Uterus (tissue), 2 donors: ENCODE measurements at regions not wholly inside any gene's neighbourhood (a gene's known extent, or its start where the extent isn't known, plus 50 kb on each side); places are given as distances from the start of the nearest gene placed in this dataset.

Experiments
- POLR2A ChIP-seq, 2 donors: fragments of 450-650 bp; IDR thresholded peaks; one replicate each; pipeline ENCODE4 v1.6.1; 2016; ENCODE audit warnings: antibody characterized with exemption in 2 of 2, mild to moderate bottlenecking in 1 of 2, moderate library complexity in 1 of 2
- TF ChIP-seq, protein P1 (sequence below), 4 experiments: fragments of 200-600 bp in 2 of 4; fragments of 450-650 bp in 2 of 4; sonication (generic) in 2 of 4; IDR thresholded peaks; one replicate each; pipeline ENCODE4 v1.5.1; 2016 to 2019; ENCODE audit warnings: antibody characterized with exemption in 4 of 4, mild to moderate bottlenecking in 2 of 4, moderate library complexity in 1 of 4

DNA sequence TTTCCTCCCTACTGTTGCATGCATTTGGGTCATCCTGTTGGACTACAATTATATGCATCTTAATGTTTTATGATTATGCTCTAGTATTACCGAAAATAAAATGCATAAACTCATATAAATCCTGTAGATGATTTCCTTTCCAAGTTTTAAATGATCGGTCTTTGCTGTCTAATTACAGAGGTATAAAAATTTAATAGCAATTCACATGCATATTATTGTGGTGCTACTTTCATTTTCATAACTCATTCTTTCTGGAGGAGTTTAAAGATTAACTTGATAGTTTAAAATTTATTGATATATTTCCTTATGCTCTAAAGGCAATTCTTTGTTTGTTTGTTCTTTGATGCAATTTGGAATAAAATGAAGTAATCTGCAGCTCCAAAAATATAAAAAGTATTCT is 1475.1 kb downstream of the MAT2B start:
- TF ChIP-seq, protein P1, sequence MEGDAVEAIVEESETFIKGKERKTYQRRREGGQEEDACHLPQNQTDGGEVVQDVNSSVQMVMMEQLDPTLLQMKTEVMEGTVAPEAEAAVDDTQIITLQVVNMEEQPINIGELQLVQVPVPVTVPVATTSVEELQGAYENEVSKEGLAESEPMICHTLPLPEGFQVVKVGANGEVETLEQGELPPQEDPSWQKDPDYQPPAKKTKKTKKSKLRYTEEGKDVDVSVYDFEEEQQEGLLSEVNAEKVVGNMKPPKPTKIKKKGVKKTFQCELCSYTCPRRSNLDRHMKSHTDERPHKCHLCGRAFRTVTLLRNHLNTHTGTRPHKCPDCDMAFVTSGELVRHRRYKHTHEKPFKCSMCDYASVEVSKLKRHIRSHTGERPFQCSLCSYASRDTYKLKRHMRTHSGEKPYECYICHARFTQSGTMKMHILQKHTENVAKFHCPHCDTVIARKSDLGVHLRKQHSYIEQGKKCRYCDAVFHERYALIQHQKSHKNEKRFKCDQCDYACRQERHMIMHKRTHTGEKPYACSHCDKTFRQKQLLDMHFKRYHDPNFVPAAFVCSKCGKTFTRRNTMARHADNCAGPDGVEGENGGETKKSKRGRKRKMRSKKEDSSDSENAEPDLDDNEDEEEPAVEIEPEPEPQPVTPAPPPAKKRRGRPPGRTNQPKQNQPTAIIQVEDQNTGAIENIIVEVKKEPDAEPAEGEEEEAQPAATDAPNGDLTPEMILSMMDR (IDR thresholded peaks at IDR 0.05) = no peak
- no peak for TF ChIP-seq POLR2A (IDR thresholded peaks at IDR 0.05)
